Stomach (tissue), 8 donors: ENCODE measurements at regions not wholly inside any gene's neighbourhood (a gene's known extent, or its start where the extent isn't known, plus 50 kb on each side); places are given as distances from the start of the nearest gene placed in this dataset.

Experiments
- DNase-seq, 2 donors: peaks; one replicate each; pipeline versions ENCODE4 v3.0.0 to v3.0.0-alpha.2; 2013 to 2019
- H3K27ac ChIP-seq, 5 donors: fragments of 200-600 bp in 4 of 5; sonication (generic) in 4 of 5; one replicate each; pipeline ENCODE4 v1.5.1; 2013 to 2019; ENCODE audit warnings: mild to moderate bottlenecking in 1 of 5, moderate library complexity in 1 of 5
- H3K27me3 ChIP-seq, 3 donors: fragments of 200-600 bp; sonication (generic); one replicate each; pipeline ENCODE4 v1.5.1; 2017 to 2019; ENCODE audit warnings: mixed run types in 1 of 3
- H3K36me3 ChIP-seq, 4 donors: fragments of 200-600 bp; sonication (generic); 1 replicate in 3 of 4; 2 replicates in 1 of 4; pipeline ENCODE4 v1.5.1; 2016 to 2019
- H3K4me1 ChIP-seq, 4 donors: fragments of 200-600 bp; sonication (generic); one replicate each; pipeline ENCODE4 v1.5.1; 2016 to 2019
- H3K4me3 ChIP-seq, 4 donors: fragments of 200-600 bp; sonication (generic) in 3 of 4; one replicate each; pipeline ENCODE4 v1.5.1; 2016 to 2019; ENCODE audit warnings: mild to moderate bottlenecking in 1 of 4
- H3K9me3 ChIP-seq, 4 donors: fragments of 200-600 bp; sonication (generic); one replicate each; pipeline ENCODE4 v1.5.1; 2016 to 2019
- CTCF ChIP-seq, 7 experiments: fragments of 450-650 bp in 4 of 7; fragments of 200-600 bp in 3 of 7; sonication (generic) in 3 of 7; IDR thresholded peaks; one replicate each; pipeline ENCODE4 v1.5.1; 2016 to 2019; ENCODE audit warnings: antibody characterized with exemption in 7 of 7, control low read depth in 2 of 7, mild to moderate bottlenecking in 1 of 7
- EP300 ChIP-seq: sonication (generic); formaldehyde crosslinking; IDR thresholded peaks from one replicate; pipeline ENCODE4 v1.6.1; 2017; ENCODE audit warnings: antibody characterized with exemption
- POLR2A ChIP-seq, 4 donors: fragments of 450-650 bp; IDR thresholded peaks; one replicate each; pipeline ENCODE4 v1.6.1; 2016; ENCODE audit warnings: antibody characterized with exemption in 4 of 4, control low read depth in 2 of 4, mild to moderate bottlenecking in 1 of 4, moderate library complexity in 1 of 4
- POLR2AphosphoS5 ChIP-seq, 3 donors: sonication (generic); formaldehyde crosslinking; IDR thresholded peaks; one replicate each; pipeline ENCODE4 v1.6.1; 2016; ENCODE audit warnings: antibody characterized with exemption in 3 of 3
- WGBS, 5 donors: extraction: QIAGEN DNeasy Blood & Tissue Kit in 3 of 5; methylation state at CpG; one replicate each; pipeline versions ENCODE4 v1.1.5 to v1.1.7; 2013 to 2018; 5-methylcytosine and 5-hydroxymethylcytosine counted together
- intact Hi-C: fragments of 100-400 bp; cut with DNase I; formaldehyde crosslinking; loops from one replicate; pipeline ENCODE4 v1.15.1; 2023; ENCODE audit warnings: low total_unique reads
- donor health status: healthy with polysubstance abuse.
- donor health status: Bipolar disorder and iron deficiency.
- donor health status: healthy.

- Histone ChIP-seq H3K27me3 (no peaks in the 10 kb centered on the region), H3K4me1 (peaks cover 0 to 22% (median under 1%) of the 10 kb centered on the region in 4 donors), H3K4me3 (no peak overlapping the region), H3K36me3 (peaks cover 0 to 6% (median 2%) of the 10 kb centered on the region in 4 donors), H3K9me3 (no peaks in the 10 kb centered on the region), H3K27ac (no peak overlapping the region)
- no peak for TF ChIP-seq CTCF (IDR thresholded peaks at IDR 0.05)
- TF ChIP-seq POLR2AphosphoS5 (IDR thresholded peaks at IDR 0.05), result no peak
- no peak for TF ChIP-seq POLR2A (IDR thresholded peaks at IDR 0.05)
- TF ChIP-seq EP300, result no peak
- no peak for DNase-seq
- 76 to 90% (median 86%) methylated on average over 4 of the region's 4 CpGs for WGBS, 5 donors
- intact Hi-C loops, result no loop called here
These were observed 110.3 kb downstream of the SLC25A47 start for GRCh38 chr14:100433428-100433814.

- peaks cover 0 to 4% (median under 1%) of the 10 kb centered on the region in 4 donors for H3K36me3 ChIP-seq
- intact Hi-C loops, result no loop called here
- 79 to 89% (median 84%) methylated on average over 3 of the region's 3 CpGs for WGBS, 5 donors
- TF ChIP-seq CTCF (IDR thresholded peaks at IDR 0.05), result no peak
- TF ChIP-seq POLR2A (IDR thresholded peaks at IDR 0.05), result no peak
- no peak for TF ChIP-seq POLR2AphosphoS5 (IDR thresholded peaks at IDR 0.05)
- TF ChIP-seq EP300, result no peak
- H3K9me3 ChIP-seq, result no peaks in the 10 kb centered on the region
- peaks cover under 1 to 28% (median 5%) of the 10 kb centered on the region in 4 donors for H3K4me1 ChIP-seq
- H3K27ac ChIP-seq, result no peak overlapping the region
- no peak for DNase-seq
- no peak overlapping the region for H3K4me3 ChIP-seq
- no peaks in the 10 kb centered on the region for H3K27me3 ChIP-seq
These were observed 111.0 kb downstream of the SLC25A47 start for GRCh38 chr14:100434033-100434601.

- no peaks in the 10 kb centered on the region for H3K27me3 ChIP-seq
- 88 to 94% (median 90%) methylated on average over 6 of the region's 6 CpGs for WGBS, 5 donors
- TF ChIP-seq EP300 (no peak), POLR2A (IDR thresholded peaks at IDR 0.05) (no peak), POLR2AphosphoS5 (IDR thresholded peaks at IDR 0.05) (no peak), CTCF (IDR thresholded peaks at IDR 0.05) (no peak)
- peaks cover 9 to 36% (median 13%) of the 10 kb centered on the region in 4 donors for H3K4me1 ChIP-seq
- no peaks in the 10 kb centered on the region for H3K36me3 ChIP-seq
- DNase-seq, result no peak
- intact Hi-C loops, result no loop called here
- H3K4me3 ChIP-seq, result no peak overlapping the region
- no peak overlapping the region for H3K27ac ChIP-seq
- H3K9me3 ChIP-seq, result no peaks in the 10 kb centered on the region
These were observed 111.8 kb downstream of the SLC25A47 start for GRCh38 chr14:100434911-100435438.

GRCh38 chr14:100435459-100435858, 112.3 kb downstream of the SLC25A47 start:
- H3K4me3 ChIP-seq, result no peak overlapping the region
- H3K9me3 ChIP-seq, result no peaks in the 10 kb centered on the region
- intact Hi-C loops, result no loop called here
- no peaks in the 10 kb centered on the region for H3K27me3 ChIP-seq
- no peak overlapping the region for H3K27ac ChIP-seq
- no peak for DNase-seq
- peaks cover 12 to 40% (median 18%) of the 10 kb centered on the region in 4 donors for H3K4me1 ChIP-seq
- TF ChIP-seq EP300, result no peak
- no peak for TF ChIP-seq CTCF (IDR thresholded peaks at IDR 0.05)
- no peak for TF ChIP-seq POLR2A (IDR thresholded peaks at IDR 0.05)
- TF ChIP-seq POLR2AphosphoS5 (IDR thresholded peaks at IDR 0.05), result no peak
- WGBS, 5 donors, result 74 to 87% (median 77%) methylated on average over 3 of the region's 3 CpGs
- H3K36me3 ChIP-seq, result no peaks in the 10 kb centered on the region
